A549 (cell line): ENCODE measurements at regions not wholly inside any gene's neighbourhood (a gene's known extent, or its start where the extent isn't known, plus 50 kb on each side); places are given as distances from the start of the nearest gene placed in this dataset.

Experiments
- ATAC-seq, 2 experiments: fragments of 200-7000 bp in 1 of 2; fragments of >200 bp in 1 of 2; cut with Nextera tagmentation in 1 of 2; cut with Tn5 transposase in 1 of 2; 3 replicates each; pipeline versions ENCODE4 v1.8.0 to v1.9.1; 2018 to 2020; ENCODE audit warnings: mild to moderate bottlenecking in 1 of 2, moderate library complexity in 1 of 2
- CTCF ChIA-PET: fragments of 300-600 bp; sonication (Branson Sonifier 250); formaldehyde crosslinking; extraction: SDS; loops from one replicate; lab custom pipeline; 2021; ENCODE audit warnings: antibody characterized with exemption, inconsistent platforms; lab: Yijun Ruan, JAX
- POLR2A ChIA-PET: fragments of 350-600 bp; formaldehyde crosslinking; extraction: SDS; loops from one replicate; lab custom pipeline; 2021; ENCODE audit warnings: antibody characterized with exemption, inconsistent platforms; lab: Yijun Ruan, JAX
- DNase-seq, 2 experiments: peaks; one replicate each; pipeline versions ENCODE4 v3.0.0 to v3.0.0-alpha.2; 2011 to 2016; ENCODE audit warnings: low read depth in 1 of 2, low spot score in 1 of 2
- FAIRE-seq: peaks from 2 replicates; lab custom pipeline; 2011; peaks lifted over from hg19 to GRCh38; lab: Jason Lieb, UNC
- H3K27ac ChIP-seq, 2 experiments: fragments of >200 bp; sonication (Bioruptor Twin); formaldehyde crosslinking; 3 replicates each; pipeline ENCODE4 v1.5.1; 2016 to 2017
- H3K4me1 ChIP-seq: fragments of >200 bp; sonication (Bioruptor Twin); formaldehyde crosslinking; 3 replicates; pipeline ENCODE4 v1.6.1; 2016
- H3K4me2 ChIP-seq: fragments of >200 bp; sonication (Bioruptor Twin); formaldehyde crosslinking; 3 replicates; pipeline ENCODE4 v1.6.1; 2016
- H3K4me3 ChIP-seq: fragments of >200 bp; sonication (Bioruptor Twin); formaldehyde crosslinking; 3 replicates; pipeline ENCODE4 v1.5.1; 2016
- H3K9me3 ChIP-seq: fragments of >200 bp; sonication (Bioruptor Twin); formaldehyde crosslinking; 3 replicates; pipeline ENCODE4 v1.6.1; 2016
- BCL3 ChIP-seq: fragments of >200 bp; sonication (Bioruptor Twin); formaldehyde crosslinking; IDR thresholded peaks from 3 replicates; pipeline ENCODE4 v1.6.1; 2016
- BHLHE40 ChIP-seq: IDR thresholded peaks from 2 replicates; pipeline ENCODE4 v1.6.1; 2012; ENCODE audit warnings: low read depth, low read length, inconsistent platforms
- CBX8 ChIP-seq: fragments of 200-600 bp; sonication (generic); IDR thresholded peaks from 2 replicates; pipeline ENCODE4 v1.6.1; 2016
- EHF ChIP-seq: fragments of 250-450 bp; sonication (Bioruptor Pico); IDR thresholded peaks from 2 replicates; pipeline ENCODE4 v1.5.0; 2020; ENCODE audit warnings: mild to moderate bottlenecking
- EP300 ChIP-seq, 2 experiments: fragments of >200 bp; sonication (Bioruptor Twin); formaldehyde crosslinking; IDR thresholded peaks; 2 replicates in 1 of 2; 3 replicates in 1 of 2; pipeline ENCODE4 v1.6.1; 2016 to 2017
- ESRRA ChIP-seq: fragments of 150-350 bp; IDR thresholded peaks from 2 replicates; pipeline ENCODE4 v1.6.1; 2014; ENCODE audit warnings: mild to moderate bottlenecking, low read length, borderline replicate concordance
- GATA3 ChIP-seq: IDR thresholded peaks from 2 replicates; pipeline ENCODE4 v1.6.1; 2012; ENCODE audit warnings: borderline replicate concordance
- HMGXB4 ChIP-seq: fragments of 250-450 bp; sonication (Bioruptor Pico); IDR thresholded peaks from 2 replicates; pipeline ENCODE4 v1.5.0; 2021; ENCODE audit warnings: mild to moderate bottlenecking, moderate library complexity, borderline replicate concordance
- HOXB5 ChIP-seq: fragments of 250-450 bp; sonication (Bioruptor Pico); IDR thresholded peaks from 2 replicates; pipeline ENCODE4 v1.5.0; 2020; ENCODE audit warnings: mild to moderate bottlenecking, moderate library complexity
- JUN ChIP-seq, 2 experiments: fragments of >200 bp; sonication (Bioruptor Twin); formaldehyde crosslinking; IDR thresholded peaks; 2 replicates in 1 of 2; 3 replicates in 1 of 2; pipeline ENCODE4 v1.6.1; 2016 to 2017
- KDM1A ChIP-seq: fragments of 200-600 bp; sonication (generic); IDR thresholded peaks from 2 replicates; pipeline ENCODE4 v1.6.1; 2016; ENCODE audit warnings: low read depth, mild to moderate bottlenecking
- KDM5A ChIP-seq: fragments of 200-600 bp; sonication (generic); IDR thresholded peaks from 2 replicates; pipeline ENCODE4 v1.6.1; 2016; ENCODE audit warnings: antibody characterized with exemption, mild to moderate bottlenecking
- MAFK ChIP-seq: fragments of 450-650 bp; IDR thresholded peaks from 2 replicates; pipeline ENCODE4 v1.6.1; 2014; ENCODE audit not compliant: partially characterized antibody
- MAX ChIP-seq: IDR thresholded peaks from 2 replicates; pipeline ENCODE4 v1.6.1; 2012
- MYC ChIP-seq: IDR thresholded peaks from 2 replicates; pipeline ENCODE4 v1.6.1; 2012; ENCODE audit warnings: mild to moderate bottlenecking, inconsistent platforms, low read length, improper control_type of control experiment, borderline replicate concordance
- NPAS2 ChIP-seq: fragments of 250-450 bp; sonication (Bioruptor Pico); IDR thresholded peaks from 2 replicates; pipeline ENCODE4 v1.8.0; 2022; ENCODE audit warnings: mild to moderate bottlenecking, moderate library complexity, borderline replicate concordance
- NR3C1 ChIP-seq: fragments of >200 bp; sonication (Bioruptor Twin); formaldehyde crosslinking; IDR thresholded peaks from 3 replicates; pipeline ENCODE4 v1.6.1; 2017
- PHF8 ChIP-seq: fragments of 200-600 bp; sonication (generic); IDR thresholded peaks from 2 replicates; pipeline ENCODE4 v1.6.1; 2016; ENCODE audit warnings: low read depth, mild to moderate bottlenecking, antibody characterized with exemption, moderate library complexity, borderline replicate concordance
- POLR2AphosphoS2 ChIP-seq: conservative IDR thresholded peaks from 2 replicates; pipeline ENCODE4 v1.6.1; 2012; ENCODE audit warnings: low read length, improper control_type of control experiment, inconsistent platforms
- RARB ChIP-seq: fragments of 250-450 bp; sonication (Bioruptor Pico); IDR thresholded peaks from 2 replicates; pipeline ENCODE4 v1.8.0; 2021; ENCODE audit warnings: mild to moderate bottlenecking, moderate library complexity
- RCOR1 ChIP-seq: fragments of 150-350 bp; IDR thresholded peaks from 2 replicates; pipeline ENCODE4 v1.6.1; 2014; ENCODE audit warnings: antibody characterized with exemption, low read length, low read depth
- TP53 ChIP-seq: fragments of 250-450 bp; sonication (Bioruptor Pico); IDR thresholded peaks from 2 replicates; pipeline ENCODE4 v1.5.0; 2021; ENCODE audit warnings: mild to moderate bottlenecking, moderate library complexity
- ZC3H11A ChIP-seq: fragments of 450-650 bp; IDR thresholded peaks from 2 replicates; pipeline ENCODE4 v1.6.1; 2014; ENCODE audit warnings: antibody characterized with exemption, mild to moderate bottlenecking
- ZNF302 ChIP-seq: fragments of 250-450 bp; sonication (Bioruptor Pico); IDR thresholded peaks from 2 replicates; pipeline ENCODE4 v1.9.0; 2021; ENCODE audit warnings: inconsistent platforms, mild to moderate bottlenecking, moderate library complexity
- ZSCAN20 ChIP-seq: fragments of 250-450 bp; sonication (Bioruptor Pico); IDR thresholded peaks from 2 replicates; pipeline ENCODE4 v1.8.0; 2022; ENCODE audit warnings: mild to moderate bottlenecking, moderate library complexity
- WGBS: methylation state at CpG from one replicate; pipeline ENCODE4 v1.1.6; 2017; ENCODE audit errors: missing lambda C conversion rate; 5-methylcytosine and 5-hydroxymethylcytosine counted together

GRCh38 chr3:87982421-87982820, 76.4 kb downstream of the CGGBP1 start:
- CTCF ChIA-PET, result no interaction called here
- H3K4me3 ChIP-seq, result no peak overlapping the region
- no peak overlapping the region for H3K4me2 ChIP-seq
- no peak overlapping the region for H3K27ac ChIP-seq
- TF ChIP-seq MAFK, result no peak
- TF ChIP-seq ESRRA, result no peak
- TF ChIP-seq NR3C1, result no peak
- no peak for TF ChIP-seq BHLHE40
- no peak for TF ChIP-seq JUN (IDR thresholded peaks at IDR 0.05)
- no peak for TF ChIP-seq RARB
- TF ChIP-seq NPAS2 (CRISPR knock-in tag), result no peak
- no peak for TF ChIP-seq RCOR1
- no peak for TF ChIP-seq GATA3
- no peak for TF ChIP-seq MYC
- DNase-seq (no peak), FAIRE-seq (no peak), ATAC-seq (no peak)
- POLR2A ChIA-PET, result no interaction called here
- WGBS, result 85% methylated on average over 3 of the region's 3 CpGs
- H3K9me3 ChIP-seq, result no peaks in the 10 kb centered on the region
- H3K4me1 ChIP-seq, result no peaks in the 10 kb centered on the region

- Histone ChIP-seq H3K4me2 (no peak overlapping the region), H3K9me3 (no peaks in the 10 kb centered on the region), H3K4me3 (no peak overlapping the region), H3K27ac (no peak overlapping the region), H3K4me1 (no peaks in the 10 kb centered on the region)
- FAIRE-seq (no peak), ATAC-seq (no peak), DNase-seq (no peak)
- WGBS, result 84% methylated on average over 4 of the region's 4 CpGs
- ChIA-PET CTCF (no interaction called here), POLR2A (no interaction called here)
- TF ChIP-seq TP53 (no peak), ZNF302 (no peak), ZSCAN20 (CRISPR knock-in tag) (no peak), MAX (no peak), EHF (CRISPR knock-in tag) (no peak)
These were observed 79.3 kb downstream of the CGGBP1 start for GRCh38 chr3:87979527-87979926.

GRCh38 chr3:87977765-87978164, 81.0 kb downstream of the CGGBP1 start:
- TF ChIP-seq RARB (no peak), ZSCAN20 (CRISPR knock-in tag) (no peak), KDM1A (no peak), EP300 (IDR thresholded peaks at IDR 0.05) (no peak), BHLHE40 (no peak), NR3C1 (no peak), ZC3H11A (no peak), PHF8 (no peak), HOXB5 (no peak), BCL3 (no peak), KDM5A (no peak), TP53 (no peak)
- ATAC-seq, result no peak
- no peak for DNase-seq
- Histone ChIP-seq H3K9me3 (no peaks in the 10 kb centered on the region), H3K4me1 (no peaks in the 10 kb centered on the region), H3K27ac (no peak overlapping the region), H3K4me3 (no peak overlapping the region), H3K4me2 (no peak overlapping the region)
- ChIA-PET CTCF (interaction anchor here (0.6 to 0.7 kb wide), 2 partner anchors 12 to 347 kb away, joined by 3 read pairs; no protein-coding TSS in a partner anchor), POLR2A (no interaction called here)
- no peak for FAIRE-seq
- 29% methylated on average over 1 of the region's 1 CpG for WGBS

- no peak overlapping the region for H3K4me3 ChIP-seq
- H3K4me2 ChIP-seq, result no peak overlapping the region
- no peak for FAIRE-seq
- TF ChIP-seq POLR2AphosphoS2, result no peak
- no peak for TF ChIP-seq HMGXB4 (CRISPR knock-in tag)
- no peak for TF ChIP-seq CBX8
- H3K4me1 ChIP-seq, result no peaks in the 10 kb centered on the region
- WGBS, result 91% methylated on average over 1 of the region's 1 CpG
- no peak for ATAC-seq
- POLR2A ChIA-PET, result no interaction called here
- no peak for DNase-seq
- no peak overlapping the region for H3K27ac ChIP-seq
- CTCF ChIA-PET, result no interaction called here
- H3K9me3 ChIP-seq, result no peaks in the 10 kb centered on the region
These were observed 83.1 kb downstream of the CGGBP1 start for GRCh38 chr3:87975716-87976115.
